T-helper 2 cell (primary cell): ENCODE measurements at regions not wholly inside any gene's neighbourhood (a gene's known extent, or its start where the extent isn't known, plus 50 kb on each side); places are given as distances from the start of the nearest gene placed in this dataset.
"Not testable (repeated sequence)": the region's sequence is repeated elsewhere in the genome, so short reads cannot be mapped to it uniquely, and the experiment has no call there.

ENCODE experiments used
- DNase-seq, 5 experiments: peaks; one replicate each; pipeline versions ENCODE4 v3.0.0 to v3.0.0-alpha.2; 2012 to 2022

DNA sequence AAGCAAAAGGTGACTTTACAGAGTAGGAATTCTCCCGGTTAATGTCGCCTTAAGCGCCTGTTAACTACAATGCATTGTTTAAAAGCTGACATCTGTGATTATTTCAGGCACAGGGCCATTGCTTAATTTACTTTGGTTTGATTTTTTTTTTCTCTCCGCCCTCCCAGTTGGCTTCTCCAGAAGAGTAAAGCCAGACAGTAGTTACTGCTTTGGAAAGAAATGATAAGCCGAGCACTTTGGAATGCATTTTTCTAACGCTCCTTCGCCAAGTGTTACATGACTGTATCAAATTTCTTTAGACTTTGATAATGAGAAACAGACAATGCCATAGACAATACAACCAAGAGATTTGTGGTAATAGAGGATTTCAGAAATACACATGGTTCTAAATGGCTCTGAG is 383.0 kb upstream of the TENM3 start:
- DNase-seq, result no peak

DNA sequence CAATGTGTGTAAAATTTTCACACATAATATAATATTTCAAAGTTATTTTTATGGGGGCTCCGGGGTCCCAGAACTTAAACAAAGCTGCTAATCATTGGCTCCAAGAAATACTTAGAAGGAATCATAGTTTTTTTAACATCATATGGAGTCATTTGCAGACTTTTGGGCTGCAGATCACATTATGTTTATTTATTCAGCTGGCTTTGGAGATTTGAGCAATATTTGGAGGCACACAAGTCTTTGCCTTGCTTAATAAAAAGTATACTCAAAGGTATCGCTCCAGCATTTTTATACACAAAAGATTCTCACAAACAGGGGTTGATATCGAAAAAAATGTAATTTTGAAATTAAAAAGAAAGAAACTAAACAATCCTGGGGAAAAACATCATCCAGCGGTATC is 382.5 kb upstream of the TENM3 start:
- DNase-seq, result no peak

DNA sequence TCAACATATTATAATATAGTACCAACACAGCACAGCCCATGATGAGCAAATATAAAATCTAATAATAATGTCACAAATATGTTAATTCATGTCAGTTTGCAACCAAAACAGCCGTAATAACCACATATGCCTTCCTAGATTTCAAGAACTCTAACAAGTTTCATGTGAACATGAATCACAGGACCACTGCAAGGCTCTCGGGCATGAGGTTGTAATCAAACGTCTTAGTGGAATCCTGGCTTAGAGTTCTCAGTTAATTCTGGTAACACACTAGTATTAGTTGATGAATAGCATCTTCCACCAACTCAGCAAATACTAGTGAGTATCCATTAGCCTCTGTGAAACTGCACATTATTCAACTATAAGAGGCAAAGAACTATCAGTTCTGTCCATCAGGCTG is 379.3 kb upstream of the TENM3 start:
- no peak for DNase-seq

DNA sequence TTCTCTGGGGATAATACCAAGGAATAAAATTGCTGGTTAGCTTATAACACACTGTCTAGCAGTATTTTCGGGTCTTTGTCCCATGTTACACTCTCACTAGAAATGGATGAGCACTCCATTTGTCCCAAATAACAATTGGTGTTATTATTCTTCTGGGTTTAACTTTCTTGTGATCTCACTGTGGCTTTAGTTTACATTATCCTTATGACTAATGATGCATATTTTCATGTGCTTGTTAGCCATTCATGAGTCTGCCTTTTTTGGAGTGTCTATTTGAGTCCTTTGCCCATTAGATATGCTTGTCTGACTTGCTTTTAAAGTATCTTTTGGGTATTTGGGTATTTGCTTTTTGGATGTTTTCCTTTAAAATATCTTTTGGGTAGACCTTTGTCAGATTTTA is 372.9 kb upstream of the TENM3 start:
- DNase-seq, result no peak

DNA sequence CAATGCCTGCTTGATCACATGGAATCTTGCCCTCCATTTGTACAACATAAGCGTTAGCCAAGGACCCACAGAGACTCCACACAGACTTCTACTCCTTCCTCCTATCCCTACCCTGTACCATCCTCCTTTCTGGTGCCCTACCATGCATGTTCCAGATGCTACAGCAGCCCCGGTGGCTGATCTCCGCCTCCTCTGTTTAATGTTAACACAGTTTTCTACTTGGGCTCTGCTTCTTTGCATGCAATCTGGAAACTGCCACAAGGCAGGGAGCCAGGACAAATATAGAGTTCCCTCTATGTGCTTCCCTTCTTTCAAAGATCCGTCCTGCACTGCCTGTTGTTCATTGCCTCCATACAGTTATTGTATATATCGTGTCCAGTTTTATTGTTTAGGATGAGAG is 368.6 kb upstream of the TENM3 start:
- DNase-seq, result no peak

DNA sequence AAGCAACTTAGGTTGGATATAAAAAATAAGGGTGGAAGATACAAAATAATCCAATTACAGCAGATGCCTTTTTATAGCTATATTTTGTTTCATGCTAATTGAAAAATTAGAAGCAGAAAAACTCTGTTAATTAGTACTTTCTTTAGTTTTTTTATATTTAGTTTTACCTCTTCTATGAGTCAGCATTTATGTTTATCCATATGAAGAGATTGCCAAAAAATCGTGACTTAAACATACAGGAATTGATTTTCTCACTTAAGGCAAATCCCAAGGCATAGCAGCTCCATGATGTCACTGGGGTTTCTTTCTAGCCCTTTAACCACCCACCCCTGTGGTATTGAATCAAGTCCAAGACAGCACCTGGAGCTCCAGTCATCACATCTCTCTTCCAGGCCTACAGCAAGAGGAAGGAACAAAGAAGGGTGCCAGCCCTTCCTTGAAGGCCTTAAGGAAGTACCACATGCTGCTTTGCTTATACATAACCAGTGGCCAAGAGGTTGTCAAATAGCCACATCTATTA is 365.8 kb upstream of the TENM3 start:
- no peak for DNase-seq

DNA sequence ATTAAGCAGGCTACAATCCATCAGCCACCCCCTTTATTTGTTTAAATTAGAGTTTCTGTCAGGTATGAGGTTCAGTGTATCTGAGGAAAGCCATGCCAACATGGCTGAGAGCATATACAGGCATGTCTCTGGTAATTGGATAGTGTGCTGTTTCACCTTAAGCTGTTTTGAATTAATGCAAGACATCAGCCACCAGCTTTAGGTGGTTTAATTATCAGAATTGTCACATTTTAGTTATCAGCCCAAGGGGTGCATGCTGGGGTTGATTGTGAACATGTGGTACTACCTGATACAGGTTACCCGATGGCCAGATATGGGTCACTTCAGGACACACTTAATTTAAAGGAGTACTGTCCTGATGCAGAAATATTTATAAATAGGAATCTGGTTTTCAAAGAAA is 353.2 kb upstream of the TENM3 start:
- no peak for DNase-seq

DNA sequence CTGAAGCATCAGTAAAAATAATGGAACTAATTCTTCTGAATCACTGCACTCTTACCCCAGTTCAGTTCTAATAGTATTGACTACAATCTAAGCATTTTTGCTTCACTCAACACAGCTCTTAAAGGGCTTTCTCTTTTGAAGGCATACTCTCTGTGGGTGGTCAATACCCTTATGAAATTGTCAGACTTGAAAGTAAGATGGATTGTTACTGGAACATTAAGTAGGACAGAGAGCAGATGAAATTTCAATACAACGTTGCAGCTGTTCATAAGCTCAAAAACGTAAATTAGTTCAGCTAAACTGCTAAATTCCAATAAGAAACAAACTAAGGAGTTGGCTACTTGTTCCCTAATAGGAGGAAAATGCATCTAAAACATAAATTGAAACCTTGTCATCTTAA is 352.3 kb upstream of the TENM3 start:
- DNase-seq, result no peak

DNA sequence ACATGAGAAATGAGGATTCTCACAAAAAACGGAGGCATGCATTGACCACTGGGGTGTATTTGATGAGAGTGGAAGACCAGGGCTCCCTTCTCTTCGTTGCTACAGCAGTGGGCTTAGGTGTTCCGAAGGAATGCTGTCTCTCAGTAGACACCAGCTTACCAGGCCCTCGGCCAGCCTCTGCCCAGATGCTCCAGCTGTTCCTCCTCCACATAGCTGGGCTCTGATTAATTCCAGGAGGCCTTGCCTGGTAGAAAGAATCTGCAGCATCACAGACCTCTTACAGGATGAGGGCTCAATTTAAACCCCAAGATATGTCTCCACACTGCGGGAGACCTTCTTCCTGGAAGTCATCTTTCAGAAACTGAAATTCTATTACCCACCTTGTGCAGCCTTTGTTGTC is 346.6 kb upstream of the TENM3 start:
- DNase-seq, result no peak

DNA sequence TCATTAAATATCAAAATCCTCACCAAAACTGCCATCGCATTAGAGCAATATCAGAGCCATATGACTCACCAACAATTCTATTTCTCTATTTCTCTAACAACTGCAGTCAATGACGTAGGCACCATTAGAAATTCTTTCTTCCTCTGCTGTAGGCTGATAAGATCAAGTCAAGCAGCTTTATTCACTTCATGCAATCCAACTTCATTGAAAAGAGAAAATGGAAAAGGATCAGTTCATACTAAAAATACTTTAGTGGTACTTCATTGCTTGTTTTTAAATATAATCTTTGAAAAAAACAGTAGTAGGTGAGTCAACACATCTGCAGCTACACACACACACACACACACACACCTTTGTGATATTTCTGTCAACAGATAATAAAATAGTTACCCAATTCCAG is 345.3 kb upstream of the TENM3 start:
- no peak for DNase-seq

DNA sequence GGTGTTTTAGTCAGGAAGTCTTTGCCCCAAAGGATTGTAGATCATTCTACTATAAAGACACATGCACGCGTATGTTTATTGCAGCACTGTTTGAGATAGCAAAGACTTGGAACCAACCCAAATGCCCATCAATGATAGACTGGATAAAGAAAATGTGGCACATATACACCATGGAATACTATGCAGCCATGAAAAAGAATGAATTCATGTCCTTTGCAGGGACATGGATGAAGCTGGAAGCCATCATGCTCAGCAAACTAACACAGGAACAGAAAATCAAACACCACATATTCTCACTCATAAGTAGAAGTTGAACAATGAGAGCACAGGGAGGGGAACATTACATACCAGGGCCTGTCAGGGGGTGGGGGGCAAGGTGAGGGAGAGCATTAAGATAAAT is 340.8 kb upstream of the TENM3 start:
- DNase-seq, result not testable (repeated sequence)

DNA sequence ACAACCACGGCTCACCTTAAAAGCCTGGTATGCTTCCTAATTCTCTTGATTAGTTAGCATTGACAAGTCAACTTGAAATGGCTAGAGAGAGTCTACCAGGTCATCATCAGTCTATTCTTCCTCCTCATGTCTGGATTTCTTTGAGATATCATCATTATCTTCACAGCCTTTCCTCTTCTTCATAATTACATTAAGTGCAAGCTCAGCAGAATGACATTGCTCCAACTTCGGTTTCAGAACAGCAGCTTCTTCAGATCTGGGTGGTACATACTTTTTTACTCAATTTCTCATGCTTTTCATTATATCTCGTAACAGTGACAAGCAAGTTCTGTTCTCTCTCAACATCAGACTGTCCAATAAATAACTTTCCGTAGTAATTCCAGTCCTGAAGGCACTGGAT is 337.5 kb upstream of the TENM3 start:
- DNase-seq, result no peak

DNA sequence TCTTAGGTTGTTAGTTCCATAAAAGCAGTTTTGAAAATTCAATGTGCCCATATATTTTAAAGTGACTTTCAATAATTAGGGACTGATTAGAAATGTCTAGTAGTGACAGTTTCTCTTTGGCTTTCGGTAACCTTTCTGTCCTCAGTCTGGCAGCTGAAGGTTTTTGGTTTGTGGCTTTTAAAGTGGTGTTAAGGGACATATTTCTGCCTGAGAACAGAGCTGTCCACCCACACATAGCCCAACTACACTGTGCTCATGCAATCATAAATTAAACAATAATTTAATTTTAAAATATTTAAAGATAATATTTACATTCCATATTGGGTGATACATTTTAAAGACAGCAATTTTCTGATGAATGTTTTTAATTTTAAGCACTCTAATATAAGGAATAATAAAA is 335.0 kb upstream of the TENM3 start:
- DNase-seq, result no peak

DNA sequence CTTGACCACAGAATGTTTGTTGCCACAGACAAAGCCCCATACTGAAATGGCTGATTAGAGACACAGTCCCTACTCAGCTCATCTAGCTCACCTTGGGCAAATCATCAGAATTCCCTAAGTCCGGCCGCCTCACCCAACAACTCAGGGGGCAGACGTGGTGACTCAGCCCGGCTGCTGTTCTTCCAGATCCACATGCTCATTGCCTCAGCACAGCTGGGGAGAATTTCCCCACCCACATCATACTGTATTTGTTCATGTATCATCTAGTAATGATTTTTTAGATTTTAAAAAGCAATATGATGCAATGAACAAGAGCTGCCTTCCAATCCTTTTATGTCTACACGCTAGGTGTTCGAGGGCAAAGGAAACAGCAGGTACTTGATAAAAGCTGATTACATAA is 333.8 kb upstream of the TENM3 start:
- DNase-seq, result no peak

DNA sequence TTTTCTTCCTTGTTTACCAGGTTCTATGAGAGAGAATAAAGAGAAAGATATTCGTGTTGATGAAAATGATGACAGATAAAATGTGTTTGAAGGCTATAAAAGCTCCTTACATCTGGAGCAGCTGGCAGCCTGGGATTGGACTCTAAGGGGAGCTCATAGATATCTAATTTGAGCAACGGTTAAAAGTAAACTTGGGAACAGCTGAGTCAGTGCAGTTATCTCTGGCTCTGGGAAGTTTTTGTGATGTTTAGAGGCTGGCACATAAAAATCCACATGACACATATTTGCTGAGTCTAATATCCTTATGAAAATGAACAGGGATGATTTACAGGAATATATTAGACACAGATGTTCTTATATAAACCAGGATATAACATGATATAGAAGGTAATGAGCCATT is 331.8 kb upstream of the TENM3 start:
- no peak for DNase-seq

DNA sequence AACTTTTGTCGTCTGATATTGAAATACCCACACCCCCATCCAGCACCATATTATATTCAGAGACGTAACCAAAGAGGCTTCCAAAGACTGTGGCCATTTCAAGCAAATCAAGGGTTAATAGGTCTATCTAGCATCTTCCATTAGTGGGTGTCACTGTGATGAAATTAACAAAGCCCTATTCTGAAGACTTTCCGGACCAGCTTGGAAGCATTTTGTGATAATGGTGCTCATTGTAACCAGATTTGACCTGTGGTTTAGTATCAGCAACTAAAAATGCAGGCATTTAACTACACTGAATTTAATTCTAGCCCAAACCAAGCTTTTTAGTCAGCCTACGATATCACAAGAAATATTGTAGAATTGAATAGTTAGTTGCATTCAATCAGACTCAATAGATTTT is 309.7 kb upstream of the TENM3 start:
- DNase-seq, result no peak

DNA sequence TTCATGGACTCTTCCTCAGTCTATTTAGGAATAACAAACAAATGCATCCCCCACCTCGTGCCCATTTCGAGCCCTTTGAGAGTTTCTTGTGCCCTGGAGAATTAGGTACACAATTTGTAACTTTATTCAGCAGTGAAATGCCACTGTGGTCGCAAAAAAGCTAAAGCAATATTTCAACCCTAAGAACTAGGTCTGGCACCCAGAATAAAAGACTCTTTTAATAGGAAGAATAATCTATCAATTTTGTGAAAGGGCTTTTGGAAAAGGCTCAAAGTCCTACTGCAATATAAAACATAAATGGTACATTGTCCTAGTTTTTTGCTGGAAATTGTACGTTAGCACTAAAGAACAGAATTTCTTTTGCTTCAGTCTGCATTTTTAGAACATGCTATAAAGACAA is 304.6 kb upstream of the TENM3 start:
- no peak for DNase-seq

DNA sequence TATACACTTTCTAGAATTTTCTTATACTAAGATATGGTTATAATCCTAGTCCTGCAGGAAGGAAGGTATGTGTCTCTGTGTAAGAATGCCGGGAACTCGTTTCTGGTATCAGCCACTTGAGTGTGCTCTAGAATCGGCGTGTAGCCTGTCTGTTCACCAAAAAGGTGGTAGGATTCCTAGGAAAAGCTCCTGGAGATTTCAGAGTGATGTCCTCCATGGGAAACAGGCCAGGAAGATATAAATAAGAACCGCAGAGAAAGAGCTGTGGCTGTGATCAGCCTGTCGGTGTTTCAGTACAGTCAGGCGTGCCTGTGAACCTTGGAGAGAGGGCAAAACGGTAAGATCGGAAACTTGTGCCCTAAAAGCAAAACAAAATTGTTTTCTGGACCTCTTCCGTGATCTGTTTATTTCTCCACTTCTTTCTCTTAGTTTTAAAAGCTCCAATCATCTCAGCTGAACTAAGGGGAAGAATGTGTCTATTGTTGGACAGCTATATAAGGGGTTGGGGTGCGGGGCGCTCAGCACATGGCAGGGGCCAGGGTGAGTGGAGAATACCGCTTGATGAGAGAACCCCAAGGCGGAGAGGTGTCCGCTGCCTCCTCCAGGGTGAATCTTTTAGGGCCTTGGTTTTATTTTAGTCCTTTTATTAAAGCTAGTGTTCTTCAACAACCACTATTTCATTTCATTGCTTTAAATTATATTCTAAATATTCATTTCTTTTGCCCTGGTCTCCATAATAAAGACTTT is 303.8 kb upstream of the TENM3 start:
- no peak for DNase-seq

DNA sequence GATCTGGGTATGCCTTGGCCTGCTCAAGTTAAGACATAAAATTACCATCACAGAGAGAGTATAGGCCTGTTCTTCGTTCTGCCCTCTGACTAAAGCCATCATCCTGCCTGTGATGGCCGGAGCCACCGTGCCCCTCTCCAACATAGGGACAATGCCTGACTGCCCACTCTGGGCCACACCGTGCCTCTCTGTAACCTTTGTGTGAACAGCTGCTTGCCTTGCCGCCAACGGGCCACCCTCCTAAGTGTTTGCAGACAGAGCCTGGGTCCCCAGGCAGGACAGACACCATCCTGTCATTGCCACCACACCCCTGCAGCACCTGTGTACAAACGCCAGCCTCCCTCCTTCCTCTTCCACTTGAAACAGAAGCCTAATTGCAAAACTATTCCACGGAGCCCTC is 298.7 kb upstream of the TENM3 start:
- no peak for DNase-seq

DNA sequence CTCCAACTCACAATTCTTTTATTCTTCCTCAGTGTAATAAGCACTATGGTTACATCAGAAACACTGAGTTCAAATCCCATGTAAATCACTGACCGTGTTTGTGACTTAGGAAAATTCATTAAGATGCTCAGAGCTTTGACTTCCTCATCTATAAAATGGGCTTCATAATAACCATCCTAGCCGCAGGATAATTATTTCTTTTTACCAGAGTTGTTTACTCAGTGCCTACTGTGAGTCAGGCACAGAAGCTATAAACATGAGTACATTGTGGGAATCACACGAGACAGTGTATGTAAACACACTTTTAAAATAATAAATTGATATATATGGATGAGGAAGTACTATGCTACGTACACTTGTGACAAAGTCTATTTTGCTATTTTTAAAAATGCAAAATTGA is 296.3 kb upstream of the TENM3 start:
- no peak for DNase-seq

DNA sequence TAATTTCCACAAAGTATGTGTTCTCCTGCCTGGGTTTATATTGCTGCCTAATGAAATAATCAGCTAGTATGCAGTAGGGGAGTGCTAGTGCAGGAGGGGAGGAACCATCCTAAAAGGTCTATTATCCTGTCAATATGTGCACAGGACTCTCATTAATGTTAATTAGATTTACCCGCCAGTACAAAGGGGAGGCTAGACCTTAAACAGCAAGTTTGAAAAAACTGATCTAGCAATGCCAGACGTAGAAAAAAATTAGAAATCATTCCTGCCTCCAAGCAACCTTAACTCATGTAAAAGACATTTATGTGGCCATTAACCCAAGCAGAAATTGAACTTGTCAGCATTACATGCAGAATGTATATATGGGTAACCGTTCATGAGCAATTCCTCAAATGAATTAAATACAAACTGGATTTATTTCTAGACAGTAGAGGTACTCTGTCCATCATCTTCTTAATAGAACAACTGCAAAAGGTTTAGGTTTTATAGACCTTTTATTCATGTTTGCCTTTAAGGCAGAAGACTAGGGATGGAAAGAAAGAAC is 294.3 kb upstream of the TENM3 start:
- DNase-seq, result no peak

DNA sequence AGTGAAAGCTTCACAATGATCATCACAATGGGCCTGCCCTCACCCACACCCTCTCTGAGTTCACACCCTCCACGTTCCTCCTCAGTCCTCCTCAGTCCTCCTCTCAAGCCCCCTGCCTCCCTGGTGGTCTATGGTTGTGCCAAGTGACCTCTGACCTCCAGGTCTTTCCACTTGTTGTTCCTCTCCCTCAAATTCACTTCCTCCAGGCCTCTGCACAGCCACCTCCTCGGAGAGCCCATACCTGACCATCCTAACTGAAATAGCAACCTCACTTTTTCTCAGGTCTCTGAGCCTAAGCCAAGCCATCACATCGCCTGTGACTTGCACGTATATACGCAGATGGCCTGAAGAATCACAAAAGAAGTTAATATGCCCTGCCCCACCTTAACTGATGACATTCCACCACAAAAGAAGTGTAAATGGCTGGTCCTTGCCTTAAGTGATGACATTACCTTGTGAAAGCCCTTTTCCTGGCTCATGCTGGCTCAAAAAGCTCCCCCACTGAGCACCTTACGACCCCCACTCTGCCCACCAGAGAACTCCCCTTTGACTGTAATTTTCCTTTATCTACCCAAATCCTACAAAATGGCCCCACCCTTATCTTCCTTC is 293.4 kb upstream of the TENM3 start:
- no peak for DNase-seq

DNA sequence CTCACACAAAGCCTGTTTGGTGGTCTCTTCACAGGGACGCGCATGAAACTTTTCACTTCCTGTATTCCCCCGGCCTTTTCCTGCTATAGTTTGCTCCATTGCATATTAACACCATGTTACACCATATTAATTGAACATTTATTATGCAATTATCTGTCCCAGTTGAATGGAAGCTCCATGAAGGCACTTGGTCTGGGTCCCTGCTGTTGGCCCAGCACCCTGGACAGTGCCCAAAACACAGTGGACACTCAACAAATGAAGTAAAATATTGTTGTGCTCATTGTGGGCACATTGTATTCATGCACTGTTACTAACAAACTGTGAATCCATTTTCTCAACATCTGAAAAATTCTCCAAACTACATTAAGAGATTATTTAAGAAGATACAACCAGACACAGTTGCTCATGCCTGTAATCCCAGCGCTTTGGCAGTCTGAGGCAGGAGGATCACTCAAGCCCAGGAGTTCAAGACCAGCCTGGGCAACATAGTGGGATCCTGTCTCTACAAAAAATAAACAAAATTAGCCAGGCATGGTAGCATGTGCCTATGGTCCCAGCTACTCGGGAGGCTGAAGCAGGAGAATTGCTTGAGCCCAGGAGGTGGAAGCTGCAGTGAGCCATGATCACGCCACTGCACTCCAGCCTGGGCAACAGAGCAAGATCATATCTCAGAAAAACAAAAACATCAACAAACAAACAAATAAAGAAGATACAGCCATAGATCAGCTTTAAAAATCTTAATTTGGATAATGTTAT is 292.7 kb upstream of the TENM3 start:
- DNase-seq, result no peak

DNA sequence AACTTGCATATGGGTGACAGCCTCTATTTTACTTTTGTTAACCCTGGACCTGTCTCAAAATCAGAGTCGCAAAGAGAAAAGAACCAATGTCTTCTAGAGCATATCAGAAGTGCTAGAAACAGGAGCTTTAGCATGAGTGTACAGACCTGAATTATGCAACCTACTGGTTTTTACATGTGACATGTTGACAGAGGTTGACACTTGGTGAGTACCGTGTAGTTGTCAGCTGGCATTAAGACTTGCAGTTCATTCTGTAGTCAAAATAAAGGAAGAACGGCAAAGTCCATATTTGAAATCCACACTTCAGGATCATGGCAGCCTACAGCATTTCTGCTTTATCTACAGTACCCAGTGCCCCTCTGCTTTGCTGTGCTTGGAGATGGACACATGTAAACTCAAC is 291.9 kb upstream of the TENM3 start:
- DNase-seq, result no peak
